HL-60 (cell line): ENCODE measurements at regions not wholly inside any gene's neighbourhood (a gene's known extent, or its start where the extent isn't known, plus 50 kb on each side); places are given as distances from the start of the nearest gene placed in this dataset.

Experiments used
- DNase-seq, 2 experiments: peaks; one replicate each; pipeline ENCODE4 v3.0.0-alpha.2; 2010 to 2020; ENCODE audit warnings: low read depth in 1 of 2, low spot score in 1 of 2
- H3K27ac ChIP-seq: fragments of 250-450 bp; sonication (Bioruptor Pico); replicated peaks from 2 replicates; pipeline ENCODE4 v1.5.1; 2020; ENCODE audit warnings: mild to moderate bottlenecking, moderate library complexity
- H3K27me3 ChIP-seq: fragments of 250-450 bp; sonication (Bioruptor Pico); 2 replicates; pipeline ENCODE4 v1.5.1; 2021; ENCODE audit warnings: mild to moderate bottlenecking, moderate library complexity; ENCODE audit not compliant: insufficient read depth, poor library complexity, severe bottlenecking
- H3K4me3 ChIP-seq: replicated peaks from 2 replicates; pipeline ENCODE4 v1.5.1; 2011; ENCODE audit warnings: mild to moderate bottlenecking, control low read depth, low read length; ENCODE audit not compliant: insufficient read depth
- GABPA ChIP-seq: IDR thresholded peaks from 2 replicates; pipeline ENCODE4 v1.6.1; 2012; ENCODE audit warnings: low read depth
- POLR2AphosphoS5 ChIP-seq: IDR thresholded peaks from 2 replicates; pipeline ENCODE4 v1.6.1; 2012; ENCODE audit warnings: low read depth
- SPI1 ChIP-seq: IDR thresholded peaks from 2 replicates; pipeline ENCODE4 v1.6.1; 2012; ENCODE audit warnings: low read depth, mild to moderate bottlenecking, borderline replicate concordance
- TF ChIP-seq, protein P1 (sequence below): IDR thresholded peaks from 2 replicates; pipeline ENCODE4 v1.6.1; 2012; ENCODE audit warnings: low read depth; ENCODE audit not compliant: insufficient replicate concordance
- TF ChIP-seq, protein P2 (sequence below): IDR thresholded peaks from one replicate; pipeline ENCODE4 v1.5.1; 2011; ENCODE audit warnings: low read length, control low read depth, inconsistent platforms; ENCODE audit not compliant: insufficient read depth

DNA sequence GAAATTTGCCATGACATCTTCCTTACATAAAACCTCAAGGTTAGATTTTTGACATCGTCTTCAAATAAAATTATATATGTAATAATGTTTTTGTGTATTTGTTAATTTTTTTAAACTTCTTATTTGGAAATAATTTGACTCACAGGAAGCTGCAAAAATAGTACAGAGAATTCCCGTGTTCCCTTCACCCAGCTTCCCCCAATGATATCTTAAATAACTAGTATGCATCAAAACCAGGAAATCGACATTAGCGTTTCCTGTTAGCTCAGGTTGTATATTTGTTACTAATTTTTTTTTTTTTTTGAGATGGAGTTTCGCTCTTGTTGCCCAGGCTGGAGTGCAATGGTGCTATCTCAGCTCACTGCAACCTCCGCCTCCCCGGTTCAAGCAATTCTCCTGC, 86.3 kb upstream of the SPRY4 start:
- Histone ChIP-seq H3K27ac (no peak overlapping the region), H3K4me3 (no peak overlapping the region), H3K27me3 (no peaks in the 10 kb centered on the region)
- TF ChIP-seq, protein P1, sequence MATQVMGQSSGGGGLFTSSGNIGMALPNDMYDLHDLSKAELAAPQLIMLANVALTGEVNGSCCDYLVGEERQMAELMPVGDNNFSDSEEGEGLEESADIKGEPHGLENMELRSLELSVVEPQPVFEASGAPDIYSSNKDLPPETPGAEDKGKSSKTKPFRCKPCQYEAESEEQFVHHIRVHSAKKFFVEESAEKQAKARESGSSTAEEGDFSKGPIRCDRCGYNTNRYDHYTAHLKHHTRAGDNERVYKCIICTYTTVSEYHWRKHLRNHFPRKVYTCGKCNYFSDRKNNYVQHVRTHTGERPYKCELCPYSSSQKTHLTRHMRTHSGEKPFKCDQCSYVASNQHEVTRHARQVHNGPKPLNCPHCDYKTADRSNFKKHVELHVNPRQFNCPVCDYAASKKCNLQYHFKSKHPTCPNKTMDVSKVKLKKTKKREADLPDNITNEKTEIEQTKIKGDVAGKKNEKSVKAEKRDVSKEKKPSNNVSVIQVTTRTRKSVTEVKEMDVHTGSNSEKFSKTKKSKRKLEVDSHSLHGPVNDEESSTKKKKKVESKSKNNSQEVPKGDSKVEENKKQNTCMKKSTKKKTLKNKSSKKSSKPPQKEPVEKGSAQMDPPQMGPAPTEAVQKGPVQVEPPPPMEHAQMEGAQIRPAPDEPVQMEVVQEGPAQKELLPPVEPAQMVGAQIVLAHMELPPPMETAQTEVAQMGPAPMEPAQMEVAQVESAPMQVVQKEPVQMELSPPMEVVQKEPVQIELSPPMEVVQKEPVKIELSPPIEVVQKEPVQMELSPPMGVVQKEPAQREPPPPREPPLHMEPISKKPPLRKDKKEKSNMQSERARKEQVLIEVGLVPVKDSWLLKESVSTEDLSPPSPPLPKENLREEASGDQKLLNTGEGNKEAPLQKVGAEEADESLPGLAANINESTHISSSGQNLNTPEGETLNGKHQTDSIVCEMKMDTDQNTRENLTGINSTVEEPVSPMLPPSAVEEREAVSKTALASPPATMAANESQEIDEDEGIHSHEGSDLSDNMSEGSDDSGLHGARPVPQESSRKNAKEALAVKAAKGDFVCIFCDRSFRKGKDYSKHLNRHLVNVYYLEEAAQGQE = no peak
- TF ChIP-seq, protein P2, sequence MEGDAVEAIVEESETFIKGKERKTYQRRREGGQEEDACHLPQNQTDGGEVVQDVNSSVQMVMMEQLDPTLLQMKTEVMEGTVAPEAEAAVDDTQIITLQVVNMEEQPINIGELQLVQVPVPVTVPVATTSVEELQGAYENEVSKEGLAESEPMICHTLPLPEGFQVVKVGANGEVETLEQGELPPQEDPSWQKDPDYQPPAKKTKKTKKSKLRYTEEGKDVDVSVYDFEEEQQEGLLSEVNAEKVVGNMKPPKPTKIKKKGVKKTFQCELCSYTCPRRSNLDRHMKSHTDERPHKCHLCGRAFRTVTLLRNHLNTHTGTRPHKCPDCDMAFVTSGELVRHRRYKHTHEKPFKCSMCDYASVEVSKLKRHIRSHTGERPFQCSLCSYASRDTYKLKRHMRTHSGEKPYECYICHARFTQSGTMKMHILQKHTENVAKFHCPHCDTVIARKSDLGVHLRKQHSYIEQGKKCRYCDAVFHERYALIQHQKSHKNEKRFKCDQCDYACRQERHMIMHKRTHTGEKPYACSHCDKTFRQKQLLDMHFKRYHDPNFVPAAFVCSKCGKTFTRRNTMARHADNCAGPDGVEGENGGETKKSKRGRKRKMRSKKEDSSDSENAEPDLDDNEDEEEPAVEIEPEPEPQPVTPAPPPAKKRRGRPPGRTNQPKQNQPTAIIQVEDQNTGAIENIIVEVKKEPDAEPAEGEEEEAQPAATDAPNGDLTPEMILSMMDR = no peak
- no peak for TF ChIP-seq GABPA
- TF ChIP-seq SPI1 = no peak
- TF ChIP-seq POLR2AphosphoS5 = no peak
- no peak for DNase-seq

GRCh38 chr5:142408981-142409481, 84.2 kb upstream of the SPRY4 start:
- H3K4me3 ChIP-seq = no peak overlapping the region
- H3K27me3 ChIP-seq = no peaks in the 10 kb centered on the region
- no peak overlapping the region for H3K27ac ChIP-seq
- TF ChIP-seq POLR2AphosphoS5 (no peak), GABPA (no peak), SPI1 (no peak)
- TF ChIP-seq, protein P2 = no peak
- TF ChIP-seq, protein P1 = no peak
- DNase-seq = no peak

- TF ChIP-seq SPI1 (no peak), GABPA (no peak), POLR2AphosphoS5 (no peak)
- TF ChIP-seq, protein P1 = no peak
- TF ChIP-seq, protein P2 = no peak
- H3K27me3 ChIP-seq = no peaks in the 10 kb centered on the region
- no peak overlapping the region for H3K4me3 ChIP-seq
- H3K27ac ChIP-seq = no peak overlapping the region
- DNase-seq = no peak
These were observed 83.7 kb upstream of the SPRY4 start for GRCh38 chr5:142408536-142408935.
